HS-5 (cell line): ENCODE measurements at regions not wholly inside any gene's neighbourhood (a gene's known extent, or its start where the extent isn't known, plus 50 kb on each side); places are given as distances from the start of the nearest gene placed in this dataset.
"Not testable (repeated sequence)": the region's sequence is repeated elsewhere in the genome, so short reads cannot be mapped to it uniquely, and the experiment has no call there.

Experiments
- DNase-seq: peaks from one replicate; pipeline ENCODE4 v3.0.0-alpha.2; 2012; ENCODE audit warnings: low read depth

GRCh38 chr7:35152059-35152458, 101.8 kb downstream of the TBX20 start:
- DNase-seq, result not testable (repeated sequence)

GRCh38 chr7:35148030-35148429, 105.9 kb downstream of the TBX20 start:
- not testable (repeated sequence) for DNase-seq

- DNase-seq, result not testable (repeated sequence)
Measured at GRCh38 chr7:35142125-35142524, 104.8 kb upstream of the DPY19L1 start.

GRCh38 chr7:35139281-35139680, 102.0 kb upstream of the DPY19L1 start:
- not testable (repeated sequence) for DNase-seq

- DNase-seq, result not testable (repeated sequence)
Measured at GRCh38 chr7:35133465-35133864, 96.2 kb upstream of the DPY19L1 start.

GRCh38 chr7:35133011-35133410, 95.7 kb upstream of the DPY19L1 start:
- DNase-seq, result not testable (repeated sequence)

- not testable (repeated sequence) for DNase-seq
Measured at GRCh38 chr7:35128662-35129061, 91.4 kb upstream of the DPY19L1 start.

GRCh38 chr7:35118526-35118925, 81.2 kb upstream of the DPY19L1 start:
- DNase-seq, result not testable (repeated sequence)

GRCh38 chr7:35106667-35107066, 69.4 kb upstream of the DPY19L1 start:
- peak; percentile 13 for DNase-seq

GRCh38 chr7:35105511-35105910, 68.2 kb upstream of the DPY19L1 start:
- DNase-seq, result not testable (repeated sequence)

- not testable (repeated sequence) for DNase-seq
Measured at GRCh38 chr7:35102845-35103244, 65.6 kb upstream of the DPY19L1 start.

- DNase-seq, result not testable (repeated sequence)
Measured at GRCh38 chr7:35092961-35093360, 55.7 kb upstream of the DPY19L1 start.
